Loucy (cell line): ENCODE measurements at regions not wholly inside any gene's neighbourhood (a gene's known extent, or its start where the extent isn't known, plus 50 kb on each side); places are given as distances from the start of the nearest gene placed in this dataset.

Experiments used
- H2AFZ ChIP-seq: fragments of 200-600 bp; sonication (generic); 2 replicates; pipeline ENCODE4 v1.6.0; 2016; ENCODE audit warnings: antibody characterized with exemption, mild to moderate bottlenecking, low read length, moderate library complexity
- H3F3A ChIP-seq: fragments of 200-600 bp; 2 replicates; pipeline ENCODE4 v1.6.0; 2016; ENCODE audit warnings: antibody characterized with exemption, low read depth, mild to moderate bottlenecking
- H3K27me3 ChIP-seq: fragments of 200-600 bp; sonication (generic); 2 replicates; pipeline ENCODE4 v1.6.1; 2014; ENCODE audit warnings: low read length, mild to moderate bottlenecking; ENCODE audit not compliant: insufficient read depth, poor library complexity, severe bottlenecking
- H3K36me3 ChIP-seq: fragments of 200-600 bp; sonication (generic); 2 replicates; pipeline ENCODE4 v1.6.1; 2016; ENCODE audit warnings: low read length; ENCODE audit not compliant: insufficient read depth
- H3K4me1 ChIP-seq: fragments of 200-600 bp; sonication (generic); 2 replicates; pipeline ENCODE4 v1.5.1; 2014; ENCODE audit warnings: low read length, mild to moderate bottlenecking; ENCODE audit not compliant: insufficient read depth, poor library complexity, severe bottlenecking
- H3K4me2 ChIP-seq: fragments of 200-600 bp; sonication (generic); 2 replicates; pipeline ENCODE4 v1.6.0; 2014; ENCODE audit warnings: antibody characterized with exemption, low read length, low read depth, mild to moderate bottlenecking; ENCODE audit not compliant: poor library complexity, severe bottlenecking
- H3K4me3 ChIP-seq: fragments of 200-600 bp; sonication (generic); 2 replicates; pipeline ENCODE4 v1.5.1; 2014; ENCODE audit warnings: low read length, mild to moderate bottlenecking, mixed read lengths; ENCODE audit not compliant: poor library complexity, severe bottlenecking
- H3K79me2 ChIP-seq: fragments of 200-600 bp; sonication (generic); 2 replicates; pipeline ENCODE4 v1.6.1; 2014; ENCODE audit warnings: low read length; ENCODE audit not compliant: insufficient read depth
- H3K9ac ChIP-seq: fragments of 200-600 bp; sonication (generic); 2 replicates; pipeline ENCODE4 v1.6.0; 2014; ENCODE audit warnings: mild to moderate bottlenecking, low read depth, low read length, moderate library complexity; ENCODE audit not compliant: poor library complexity, severe bottlenecking
- H3K9me2 ChIP-seq: fragments of 200-600 bp; sonication (generic); replicated peaks from 2 replicates; pipeline ENCODE4 v1.6.1; 2016; ENCODE audit warnings: low read depth, low read length, mixed read lengths
- H3K9me3 ChIP-seq: fragments of 200-600 bp; sonication (generic); 2 replicates; pipeline ENCODE4 v1.6.1; 2014; ENCODE audit warnings: mild to moderate bottlenecking, antibody characterized with exemption, low read length, low read depth; ENCODE audit not compliant: insufficient read depth
- H4K20me1 ChIP-seq: fragments of 200-600 bp; sonication (generic); 2 replicates; pipeline ENCODE4 v1.6.0; 2014; ENCODE audit warnings: antibody characterized with exemption, low read length, mild to moderate bottlenecking; ENCODE audit not compliant: insufficient read depth, poor library complexity, severe bottlenecking
- CTCF ChIP-seq: fragments of 200-600 bp; sonication (generic); conservative IDR thresholded peaks from 2 replicates; pipeline ENCODE4 v1.5.1; 2014; ENCODE audit warnings: mild to moderate bottlenecking, antibody characterized with exemption, low read length
- EZH2phosphoT487 ChIP-seq: fragments of 200-600 bp; IDR thresholded peaks from 2 replicates; pipeline ENCODE4 v1.6.1; 2018; ENCODE audit warnings: antibody characterized with exemption, mild to moderate bottlenecking, moderate library complexity, borderline replicate concordance

DNA sequence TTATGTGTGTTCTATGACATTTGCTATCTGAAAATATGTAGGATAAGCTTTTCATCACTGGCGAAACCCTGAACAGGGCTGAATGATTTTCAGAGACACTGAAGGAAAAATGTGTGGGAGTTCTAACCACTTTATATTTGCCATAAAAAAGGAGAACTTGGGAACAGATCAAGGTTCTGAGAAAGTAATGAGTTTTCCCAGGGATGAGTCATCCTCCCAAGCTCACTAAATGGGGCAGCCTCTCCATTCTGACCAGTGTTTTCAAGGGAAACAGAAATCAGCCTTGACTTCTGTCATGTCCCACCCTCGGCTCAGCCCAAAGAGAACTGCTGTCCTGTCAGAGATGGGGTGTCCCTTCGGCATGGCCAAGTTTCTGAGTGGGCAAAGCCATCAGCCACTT, 2109.8 kb upstream of the CELF4 start:
- no peak overlapping the region for H3K4me2 ChIP-seq
- TF ChIP-seq CTCF: no peak
- no peak for TF ChIP-seq EZH2phosphoT487

GRCh38 chr18:39672171-39672570, 2106.6 kb upstream of the CELF4 start:
- H3K4me2 ChIP-seq: no peak overlapping the region
- no peaks in the 10 kb centered on the region for H3K9me2 ChIP-seq
- H3K36me3 ChIP-seq: no peaks in the 10 kb centered on the region
- H4K20me1 ChIP-seq: no peaks in the 10 kb centered on the region
- no peaks in the 10 kb centered on the region for H3K27me3 ChIP-seq
- no peak overlapping the region for H3K9ac ChIP-seq
- no peak overlapping the region for H3K4me3 ChIP-seq
- H3K9me3 ChIP-seq: no peaks in the 10 kb centered on the region
- TF ChIP-seq CTCF (no peak), EZH2phosphoT487 (no peak)
- H3K4me1 ChIP-seq: no peaks in the 10 kb centered on the region
- no peaks in the 10 kb centered on the region for H3K79me2 ChIP-seq
- H2AFZ ChIP-seq: no peak overlapping the region
- H3F3A ChIP-seq: no peaks in the 10 kb centered on the region

More for the DNA sequence above, 2109.8 kb upstream of the CELF4 start:
- Histone ChIP-seq H2AFZ (no peak overlapping the region), H3K36me3 (no peaks in the 10 kb centered on the region), H3K9me2 (no peaks in the 10 kb centered on the region), H3K27me3 (no peaks in the 10 kb centered on the region), H4K20me1 (no peaks in the 10 kb centered on the region), H3K4me1 (no peaks in the 10 kb centered on the region), H3K9me3 (no peaks in the 10 kb centered on the region), H3K4me3 (no peak overlapping the region), H3K79me2 (no peaks in the 10 kb centered on the region), H3F3A (no peaks in the 10 kb centered on the region), H3K9ac (no peak overlapping the region)

DNA sequence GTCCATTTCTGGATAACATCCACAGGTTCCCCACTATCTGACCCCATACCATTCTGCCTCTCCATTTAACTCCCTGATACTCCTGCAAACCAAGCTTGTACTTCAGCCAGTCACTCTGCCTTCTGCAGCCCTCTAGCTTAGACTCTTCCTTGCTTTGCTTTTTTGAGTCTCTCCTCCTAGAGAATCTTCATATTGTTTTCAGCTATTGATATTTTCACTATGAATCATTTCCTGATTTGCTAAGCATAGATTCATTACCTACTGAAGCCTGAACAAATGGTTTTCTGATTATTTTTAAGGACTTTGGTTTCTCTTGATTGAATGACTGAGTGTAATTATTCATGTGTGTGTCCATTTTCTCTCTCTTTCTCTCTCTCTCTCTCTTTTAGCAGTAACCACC, 2102.3 kb upstream of the CELF4 start:
- Histone ChIP-seq H3K4me3 (no peak overlapping the region), H3K9me3 (no peaks in the 10 kb centered on the region)

More for the DNA sequence above, 2102.3 kb upstream of the CELF4 start:
- Histone ChIP-seq H4K20me1 (no peaks in the 10 kb centered on the region), H3K9ac (no peak overlapping the region), H3F3A (no peaks in the 10 kb centered on the region), H3K4me1 (no peaks in the 10 kb centered on the region), H3K36me3 (no peaks in the 10 kb centered on the region), H2AFZ (no peak overlapping the region), H3K27me3 (no peaks in the 10 kb centered on the region), H3K79me2 (no peaks in the 10 kb centered on the region), H3K4me2 (no peak overlapping the region), H3K9me2 (no peaks in the 10 kb centered on the region)
- no peak for TF ChIP-seq EZH2phosphoT487
- TF ChIP-seq CTCF: no peak
